ENCODE measurements at regions not wholly inside any gene's neighbourhood (a gene's known extent, or its start where the extent isn't known, plus 50 kb on each side); places are given as distances from the start of the nearest gene placed in this dataset.

DNA sequence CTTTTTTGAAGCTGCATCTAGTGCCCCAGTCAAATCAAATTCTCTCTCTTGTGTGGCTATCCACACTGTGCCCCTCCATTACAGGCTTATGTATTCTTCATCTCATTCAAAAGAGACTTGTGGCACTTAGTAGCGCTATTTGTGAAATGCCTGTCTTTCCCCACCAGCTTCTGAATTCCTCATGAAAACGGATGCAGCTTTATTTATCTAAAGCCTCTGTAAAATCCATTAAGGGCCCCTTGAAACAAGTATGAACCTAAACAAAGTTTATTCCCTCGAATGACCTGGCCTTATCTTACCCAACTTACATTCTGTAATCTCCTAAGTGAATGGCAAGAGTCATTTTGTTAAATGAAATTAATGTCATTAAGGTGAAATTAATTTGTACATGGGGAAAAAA is 417.4 kb upstream of the PIK3C3 start:
- DNase-seq = no peak

DNA sequence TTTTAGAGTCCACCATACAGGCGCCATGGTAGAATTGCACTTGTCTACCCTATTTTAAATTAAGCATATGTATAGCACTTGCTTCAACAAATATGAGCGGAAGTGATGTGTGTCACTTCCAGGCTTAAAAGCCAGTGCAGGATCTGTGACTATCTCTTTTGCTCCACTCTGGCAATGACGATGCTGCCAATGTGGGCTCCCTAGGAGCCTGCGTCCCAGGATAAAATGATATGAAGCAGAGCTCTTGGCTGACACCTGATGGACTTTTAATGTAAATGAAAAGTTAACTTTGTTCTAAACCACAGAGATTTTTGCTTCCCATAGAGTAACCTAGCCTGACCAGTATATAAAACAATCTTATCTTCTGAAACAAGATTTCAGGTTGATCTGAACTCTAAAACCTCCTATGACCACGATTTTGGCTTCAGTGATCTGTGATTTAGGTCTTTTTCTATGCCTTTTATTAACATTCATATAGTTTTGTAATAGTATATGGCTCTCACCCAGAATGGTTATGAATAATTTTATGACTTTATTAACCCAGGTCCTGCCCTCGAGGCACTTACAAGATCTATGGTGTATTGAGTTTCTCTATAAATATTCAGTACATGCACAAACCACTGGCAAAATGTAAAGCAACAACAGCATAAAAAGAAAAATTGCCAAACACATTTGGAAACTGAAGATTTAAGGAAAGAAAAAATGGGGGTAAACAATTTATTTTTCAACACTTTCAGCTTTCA is 422.5 kb upstream of the PIK3C3 start:
- no peak for DNase-seq

- DNase-seq = no peak
These were observed 424.1 kb upstream of the PIK3C3 start for GRCh38 chr18:41530970-41531369.

GRCh38 chr18:41529093-41529492 is 425.9 kb upstream of the PIK3C3 start:
- DNase-seq = no peak

GRCh38 chr18:41526054-41526453 is 429.0 kb upstream of the PIK3C3 start:
- DNase-seq = no peak

GRCh38 chr18:41524674-41525470 is 430.2 kb upstream of the PIK3C3 start:
- DNase-seq = peak in 2 of 3 experiments; percentile 21 to 61

GRCh38 chr18:41517142-41517541 is 437.9 kb upstream of the PIK3C3 start:
- no peak for DNase-seq

DNA sequence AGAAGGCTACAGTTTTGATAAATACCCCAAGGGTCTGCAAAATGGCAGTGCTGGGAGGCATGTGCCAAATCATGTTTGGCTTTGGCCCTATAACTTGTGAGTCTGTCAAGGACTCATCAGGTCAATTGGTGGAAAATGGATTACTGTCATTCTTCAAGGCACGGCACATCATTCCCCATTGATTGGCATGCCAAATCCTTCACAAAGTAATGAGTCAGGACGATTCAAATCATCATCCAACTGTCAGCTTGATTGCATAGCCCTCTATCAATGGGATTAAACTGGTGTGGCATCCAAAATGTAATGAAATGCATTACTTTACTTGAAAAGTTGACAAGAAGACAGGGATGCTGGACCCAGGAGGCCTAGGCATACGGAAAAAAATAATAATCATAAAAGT is 441.6 kb upstream of the PIK3C3 start:
- no peak for DNase-seq

GRCh38 chr18:41504316-41504715 is 450.7 kb upstream of the PIK3C3 start:
- no peak for DNase-seq

GRCh38 chr18:41501848-41502247 is 453.2 kb upstream of the PIK3C3 start:
- no peak for DNase-seq

DNA sequence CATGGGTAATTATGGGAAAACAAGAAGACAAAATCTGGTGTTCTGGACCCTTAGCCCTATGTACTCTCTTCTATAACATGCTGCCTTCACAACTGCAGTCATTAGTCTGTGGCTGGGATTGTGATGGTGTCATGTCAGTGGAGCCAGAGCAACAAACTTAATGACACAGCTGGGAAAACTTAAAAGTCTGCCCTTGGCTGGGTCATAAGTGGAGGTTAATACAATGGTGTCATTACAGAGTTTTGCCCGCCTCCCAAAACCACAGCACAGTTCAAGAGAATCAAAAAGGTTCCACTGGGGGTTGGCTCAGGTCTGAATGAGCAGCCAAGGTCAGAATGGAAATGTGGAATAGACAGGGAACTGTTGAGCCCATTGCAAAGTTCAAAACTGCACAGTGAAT is 455.7 kb upstream of the PIK3C3 start:
- DNase-seq = no peak

- DNase-seq = peak in 1 of 3 experiments; percentile 83
These were observed 464.2 kb upstream of the PIK3C3 start for GRCh38 chr18:41490861-41491260.

DNA sequence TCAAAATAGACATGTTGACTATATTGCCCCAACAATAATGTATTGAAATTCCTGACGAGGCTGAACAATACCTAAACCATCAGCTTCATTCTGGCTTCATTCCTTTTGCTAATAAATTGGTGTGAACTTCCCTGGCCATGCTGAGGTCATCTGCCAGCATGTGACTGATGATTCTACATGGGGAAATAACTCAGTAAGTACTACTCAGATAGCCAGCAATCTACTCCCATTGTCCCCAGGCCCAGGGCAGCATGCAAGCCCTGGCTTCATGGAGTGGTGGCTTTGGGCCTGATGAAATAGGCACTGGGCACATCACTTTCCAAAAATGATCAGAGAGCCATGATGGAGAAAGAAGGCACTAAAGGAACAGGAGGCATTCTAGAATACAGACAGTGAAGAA is 468.5 kb upstream of the PIK3C3 start:
- DNase-seq = no peak

GRCh38 chr18:41484069-41484468 is 471.0 kb upstream of the PIK3C3 start:
- DNase-seq = peak in 2 of 3 experiments; percentile 46 to 78

- no peak for DNase-seq
These were observed 472.5 kb upstream of the PIK3C3 start for GRCh38 chr18:41482501-41482900.

DNA sequence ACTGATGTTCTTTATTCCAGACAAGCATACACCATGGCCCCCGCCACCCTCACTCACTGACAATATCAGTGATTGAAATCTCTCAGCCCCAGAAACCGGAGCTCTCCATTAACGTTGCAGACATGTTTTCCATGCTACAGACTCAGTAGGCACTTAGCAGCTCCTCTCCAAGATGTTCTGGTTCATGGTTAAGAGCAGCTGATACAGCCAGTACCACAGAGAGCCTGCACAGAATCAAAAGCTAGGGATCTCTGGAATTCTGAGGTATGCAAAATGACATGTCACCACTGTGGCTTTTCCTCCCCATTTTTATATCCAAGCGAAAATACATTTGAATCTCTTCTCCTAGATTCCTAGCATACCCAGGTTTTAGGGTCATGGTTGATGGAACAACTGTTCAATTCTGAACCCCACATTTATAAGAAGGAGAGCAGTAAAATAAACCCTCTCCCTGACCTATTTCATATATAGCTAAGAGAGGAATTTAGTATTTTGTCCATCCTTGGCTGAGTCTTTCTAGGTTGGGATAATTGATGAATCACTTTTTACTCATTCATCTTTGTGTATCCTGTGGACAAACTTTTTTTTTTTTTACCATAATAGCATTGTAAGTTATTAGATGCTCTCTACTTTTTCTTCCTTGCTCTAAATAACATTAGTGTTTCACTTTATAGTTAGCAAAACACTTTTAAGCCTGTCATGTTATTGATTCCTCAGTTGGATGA is 488.4 kb upstream of the PIK3C3 start:
- DNase-seq = no peak

GRCh38 chr18:41465386-41465785 is 489.6 kb upstream of the PIK3C3 start:
- DNase-seq = no peak

DNA sequence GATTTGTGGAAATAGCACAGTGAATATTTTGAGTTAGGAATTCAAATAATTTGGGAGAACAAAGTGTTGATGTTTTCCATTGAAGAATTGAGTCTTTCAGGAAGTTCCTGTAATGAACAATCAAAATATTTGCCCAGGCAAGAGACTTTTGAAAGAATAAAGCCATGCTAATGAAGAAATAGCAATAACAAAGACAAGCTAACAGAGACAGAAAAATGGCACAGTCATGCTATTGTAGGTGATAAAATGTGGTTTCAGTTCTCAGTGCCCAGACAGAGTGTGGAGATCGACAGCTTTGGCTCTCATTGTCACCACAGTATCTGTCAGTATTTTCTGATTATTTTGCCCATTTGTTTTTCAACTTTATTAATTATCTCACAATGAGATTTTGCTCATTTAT is 490.8 kb upstream of the PIK3C3 start:
- DNase-seq = no peak

- no peak for DNase-seq
These were observed 492.1 kb upstream of the PIK3C3 start for GRCh38 chr18:41462946-41463345.

GRCh38 chr18:41461114-41461513 is 493.9 kb upstream of the PIK3C3 start:
- DNase-seq = no peak

DNA sequence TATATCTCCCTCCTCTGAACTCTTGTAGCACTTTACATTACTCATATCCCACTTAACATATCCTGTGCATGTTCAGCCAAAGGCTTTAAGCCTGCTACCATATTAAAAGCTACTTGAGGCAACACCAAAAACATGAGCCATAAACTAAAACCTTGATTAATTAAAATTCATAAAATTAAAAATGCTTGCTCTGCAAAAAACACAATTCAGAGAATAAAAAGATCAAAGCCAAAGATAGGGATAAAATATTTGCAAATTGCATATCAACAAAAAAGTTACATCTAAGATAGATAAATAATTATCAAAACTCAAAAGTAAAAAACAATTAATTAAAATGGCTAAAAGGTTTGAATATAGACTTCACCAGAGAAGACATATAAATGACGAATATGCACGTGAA is 495.4 kb upstream of the PIK3C3 start:
- DNase-seq = no peak

GRCh38 chr18:41458376-41458775 is 496.7 kb upstream of the PIK3C3 start:
- no peak for DNase-seq

DNA sequence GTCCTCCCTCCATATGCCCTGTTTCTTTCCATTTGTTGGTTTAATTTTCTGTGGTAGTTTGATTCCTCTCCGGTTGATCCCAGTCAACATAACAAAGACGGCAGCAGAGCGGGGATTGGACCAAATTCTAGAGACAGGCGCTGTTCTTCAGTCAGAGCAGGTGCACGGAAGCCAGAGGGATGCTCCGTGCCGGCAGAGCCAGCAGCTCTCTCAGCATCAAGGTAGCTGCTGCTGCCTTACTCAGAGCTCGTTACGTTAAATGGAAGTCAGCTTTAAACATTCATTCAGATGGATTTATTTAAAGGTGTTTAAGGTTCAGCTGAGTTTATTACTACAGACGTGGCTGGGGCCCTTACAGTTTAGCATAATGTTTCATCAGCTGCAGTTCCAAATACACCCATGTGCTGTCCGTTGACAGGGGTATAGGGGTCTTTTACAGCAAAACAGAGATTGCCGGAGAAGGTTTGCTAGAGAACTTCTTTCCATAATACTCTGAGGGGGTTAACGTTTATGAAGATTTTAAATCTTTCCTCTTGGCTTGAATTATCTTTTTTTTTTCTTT is 497.2 kb upstream of the PIK3C3 start:
- DNase-seq = peak in 1 of 3 experiments; percentile 49

Measured in NCI-H1417 (cell line).